AG04450 (cell line): ENCODE measurements at regions not wholly inside any gene's neighbourhood (a gene's known extent, or its start where the extent isn't known, plus 50 kb on each side); places are given as distances from the start of the nearest gene placed in this dataset.

Experiments used
- CTCF ChIA-PET: fragments of 300-600, 350-600 bp; formaldehyde crosslinking; extraction: SDS; loops from one replicate; lab custom pipeline; 2022; ENCODE audit warnings: antibody characterized with exemption, inconsistent platforms; lab: Charles Lee
- POLR2A ChIA-PET: fragments of 350-600 bp; formaldehyde crosslinking; extraction: SDS; loops from one replicate; lab custom pipeline; 2021; ENCODE audit warnings: antibody characterized with exemption, inconsistent platforms; lab: Yijun Ruan, JAX
- DNase-seq: peaks from one replicate; pipeline ENCODE4 v3.0.0-alpha.2; 2011; ENCODE audit warnings: low read depth, low spot score
- H3K27ac ChIP-seq: one replicate; pipeline ENCODE4 v1.5.1; 2012; ENCODE audit warnings: low read depth, low read length, control low read depth
- H3K27me3 ChIP-seq: one replicate; pipeline ENCODE4 v1.6.0; 2012; ENCODE audit warnings: low read length; ENCODE audit not compliant: control insufficient read depth, insufficient read depth
- H3K4me3 ChIP-seq: 2 replicates; pipeline ENCODE4 v1.5.1; 2011; ENCODE audit warnings: mild to moderate bottlenecking, low read depth, low read length, control low read depth
- H3K9me3 ChIP-seq: 2 replicates; pipeline ENCODE4 v1.5.1; 2012; ENCODE audit warnings: low read length; ENCODE audit not compliant: control insufficient read depth, insufficient read depth
- TF ChIP-seq, protein P1 (sequence below): IDR thresholded peaks from 2 replicates; pipeline ENCODE4 v1.5.1; 2011; ENCODE audit warnings: low read depth, low read length, control low read depth, inconsistent platforms

DNA sequence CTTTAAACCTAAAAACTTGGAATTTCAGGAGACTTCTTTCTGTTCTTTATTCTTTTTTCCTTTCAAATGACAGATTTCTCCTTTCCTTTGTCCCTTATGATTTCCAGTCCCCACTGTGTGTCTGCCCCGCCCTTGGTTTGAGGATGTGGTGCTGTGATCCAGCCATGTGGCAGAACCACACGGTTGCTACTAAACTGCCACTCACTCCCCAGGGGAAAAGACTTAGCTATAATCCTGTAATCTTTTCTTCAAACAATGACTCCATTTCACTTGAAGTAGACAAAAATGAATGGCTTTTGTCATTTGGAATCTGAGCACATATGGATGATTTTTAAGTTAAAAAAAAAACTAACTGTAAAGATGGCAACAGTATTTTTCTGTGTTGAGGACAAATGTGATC, 76.2 kb upstream of the STAM2 start:
- ChIA-PET CTCF (no interaction called here), POLR2A (interaction anchor here (0.7 kb wide), 1 partner anchor 16 kb away, joined by 3 read pairs; no protein-coding TSS in a partner anchor)
- H3K27ac ChIP-seq, result no peak overlapping the region
- H3K9me3 ChIP-seq, result no peaks in the 10 kb centered on the region
- TF ChIP-seq, protein P1, sequence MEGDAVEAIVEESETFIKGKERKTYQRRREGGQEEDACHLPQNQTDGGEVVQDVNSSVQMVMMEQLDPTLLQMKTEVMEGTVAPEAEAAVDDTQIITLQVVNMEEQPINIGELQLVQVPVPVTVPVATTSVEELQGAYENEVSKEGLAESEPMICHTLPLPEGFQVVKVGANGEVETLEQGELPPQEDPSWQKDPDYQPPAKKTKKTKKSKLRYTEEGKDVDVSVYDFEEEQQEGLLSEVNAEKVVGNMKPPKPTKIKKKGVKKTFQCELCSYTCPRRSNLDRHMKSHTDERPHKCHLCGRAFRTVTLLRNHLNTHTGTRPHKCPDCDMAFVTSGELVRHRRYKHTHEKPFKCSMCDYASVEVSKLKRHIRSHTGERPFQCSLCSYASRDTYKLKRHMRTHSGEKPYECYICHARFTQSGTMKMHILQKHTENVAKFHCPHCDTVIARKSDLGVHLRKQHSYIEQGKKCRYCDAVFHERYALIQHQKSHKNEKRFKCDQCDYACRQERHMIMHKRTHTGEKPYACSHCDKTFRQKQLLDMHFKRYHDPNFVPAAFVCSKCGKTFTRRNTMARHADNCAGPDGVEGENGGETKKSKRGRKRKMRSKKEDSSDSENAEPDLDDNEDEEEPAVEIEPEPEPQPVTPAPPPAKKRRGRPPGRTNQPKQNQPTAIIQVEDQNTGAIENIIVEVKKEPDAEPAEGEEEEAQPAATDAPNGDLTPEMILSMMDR, result no peak
- peaks cover 5% of the 10 kb centered on the region for H3K27me3 ChIP-seq
- DNase-seq, result no peak
- H3K4me3 ChIP-seq, result no peak overlapping the region

DNA sequence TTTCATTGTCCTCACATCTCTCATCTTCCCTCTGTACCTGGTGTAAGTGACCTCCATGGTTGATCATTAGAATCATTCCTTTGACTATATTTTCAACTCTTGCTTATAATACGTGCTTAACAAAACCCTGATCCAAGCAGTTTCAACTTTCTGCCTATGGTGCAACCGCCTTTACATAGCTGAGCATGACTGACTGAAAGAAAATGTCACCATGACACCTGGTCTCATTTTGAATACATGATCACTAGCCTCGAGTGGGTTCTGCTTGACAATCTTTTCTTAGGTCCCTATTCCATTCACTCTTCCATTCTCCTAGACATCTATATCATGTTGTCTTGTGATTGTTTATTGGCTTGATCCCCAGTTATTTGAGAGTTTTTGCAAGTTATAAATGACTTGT, 78.9 kb upstream of the STAM2 start:
- TF ChIP-seq, protein P1, result no peak
- CTCF ChIA-PET, result no interaction called here
- Histone ChIP-seq H3K9me3 (no peaks in the 10 kb centered on the region), H3K4me3 (no peak overlapping the region), H3K27ac (no peak overlapping the region), H3K27me3 (peaks cover 10% of the 10 kb centered on the region)
- no peak for DNase-seq
- POLR2A ChIA-PET, result no interaction called here

DNA sequence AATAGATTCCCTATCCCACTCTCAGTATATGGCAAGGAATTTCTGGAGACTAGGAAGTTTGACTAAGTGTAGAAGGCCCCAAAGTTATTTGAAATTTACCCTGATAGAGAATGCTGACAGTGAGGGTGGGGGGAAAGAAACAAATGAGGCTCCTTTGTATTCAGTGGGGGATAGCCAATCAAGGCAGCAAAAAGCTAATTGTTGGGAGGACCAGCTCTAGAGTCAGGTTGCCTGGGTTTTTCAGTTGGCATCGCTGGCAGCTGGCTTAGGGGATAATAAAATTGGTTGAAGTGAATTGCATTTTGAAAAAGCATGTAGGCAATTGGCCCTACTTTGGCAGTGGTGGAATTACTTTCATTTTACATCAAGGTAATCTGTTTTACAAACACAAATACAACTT, 79.4 kb upstream of the STAM2 start:
- TF ChIP-seq, protein P1, result no peak
- ChIA-PET POLR2A (no interaction called here), CTCF (no interaction called here)
- peaks cover 10% of the 10 kb centered on the region for H3K27me3 ChIP-seq
- H3K4me3 ChIP-seq, result no peak overlapping the region
- no peak for DNase-seq
- H3K9me3 ChIP-seq, result no peaks in the 10 kb centered on the region
- H3K27ac ChIP-seq, result no peak overlapping the region

DNA sequence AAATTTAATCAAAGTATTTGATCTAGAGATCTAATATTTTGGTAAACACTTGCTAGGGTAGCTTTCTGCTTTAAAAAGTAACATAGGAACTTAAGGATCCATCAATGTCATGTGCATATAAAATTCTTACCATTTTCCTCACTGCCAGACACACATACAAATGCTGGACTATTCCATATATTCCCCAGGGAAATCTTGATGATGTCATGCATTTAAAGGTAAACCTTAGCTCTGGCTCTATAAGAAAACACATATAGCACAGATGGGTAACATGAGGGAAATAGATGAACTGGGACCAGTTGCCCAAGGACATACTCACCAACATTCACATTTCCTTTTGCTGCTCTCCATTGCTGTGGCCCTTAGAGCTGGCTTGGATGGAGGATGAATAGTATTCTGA, 79.1 kb upstream of the FMNL2 start:
- no peak for DNase-seq
- peaks cover 10% of the 10 kb centered on the region for H3K27me3 ChIP-seq
- ChIA-PET CTCF (no interaction called here), POLR2A (no interaction called here)
- no peaks in the 10 kb centered on the region for H3K9me3 ChIP-seq
- H3K4me3 ChIP-seq, result no peak overlapping the region
- no peak overlapping the region for H3K27ac ChIP-seq
- TF ChIP-seq, protein P1, result no peak

DNA sequence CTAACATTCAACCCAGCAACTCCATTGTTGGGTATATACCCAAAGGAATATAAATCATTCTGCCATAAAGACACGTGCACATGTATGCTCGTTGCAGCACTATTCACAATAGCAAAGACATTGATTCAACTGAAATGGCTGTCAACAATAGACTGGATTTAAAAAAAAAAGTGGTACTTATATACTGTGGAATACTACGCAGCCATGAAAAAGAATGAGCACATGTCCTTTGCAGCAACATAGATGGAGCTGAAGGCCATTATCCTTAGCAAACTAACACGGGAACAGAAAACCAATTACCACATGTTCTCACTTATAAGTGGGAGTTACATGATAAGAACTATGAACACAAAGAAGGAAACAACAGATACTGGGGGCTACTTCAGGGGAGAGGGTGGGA, 74.0 kb upstream of the FMNL2 start:
- ChIA-PET CTCF (no interaction called here), POLR2A (no interaction called here)
- no peak for DNase-seq
- Histone ChIP-seq H3K27ac (no peak overlapping the region), H3K27me3 (peaks cover 5% of the 10 kb centered on the region), H3K4me3 (no peak overlapping the region), H3K9me3 (no peaks in the 10 kb centered on the region)
- TF ChIP-seq, protein P1, result no peak
